ENCODE measurements at regions not wholly inside any gene's neighbourhood (a gene's known extent, or its start where the extent isn't known, plus 50 kb on each side); places are given as distances from the start of the nearest gene placed in this dataset.

GRCh38 chr2:167508709-167509108, 620.4 kb downstream of the XIRP2 start:
- no peaks in the 10 kb centered on the region for H3K36me3 ChIP-seq (ENCODE audit: insufficient read depth, low read length)
- CTCF ChIA-PET (ENCODE audit: unreplicated experiment): no interaction called here
- no peak overlapping the region for H3K4me2 ChIP-seq (ENCODE audit: low read length)
- H3K9me3 ChIP-seq (ENCODE audit: low read length): no peaks in the 10 kb centered on the region
- DNase-seq (ENCODE audit: low spot score): no peak
- intact Hi-C loops (cut with micrococcal nuclease; ENCODE audit: unreplicated experiment): no loop called here
- no TSS peak for BruUV-seq (replicated peaks)
- no peak overlapping the region for H2AFZ ChIP-seq (ENCODE audit: low read length)
- H4K20me1 ChIP-seq (ENCODE audit: insufficient read depth, low read length): no peaks in the 10 kb centered on the region
- no peak overlapping the region for H3K4me3 ChIP-seq (ENCODE audit: low read depth, low read length, poor library complexity, severe bottlenecking)
- POLR2A ChIA-PET: no interaction called here
- H3K4me1 ChIP-seq (ENCODE audit: insufficient read depth, low read length, poor library complexity, severe bottlenecking): no peaks in the 10 kb centered on the region
- TF ChIP-seq, protein P1, sequence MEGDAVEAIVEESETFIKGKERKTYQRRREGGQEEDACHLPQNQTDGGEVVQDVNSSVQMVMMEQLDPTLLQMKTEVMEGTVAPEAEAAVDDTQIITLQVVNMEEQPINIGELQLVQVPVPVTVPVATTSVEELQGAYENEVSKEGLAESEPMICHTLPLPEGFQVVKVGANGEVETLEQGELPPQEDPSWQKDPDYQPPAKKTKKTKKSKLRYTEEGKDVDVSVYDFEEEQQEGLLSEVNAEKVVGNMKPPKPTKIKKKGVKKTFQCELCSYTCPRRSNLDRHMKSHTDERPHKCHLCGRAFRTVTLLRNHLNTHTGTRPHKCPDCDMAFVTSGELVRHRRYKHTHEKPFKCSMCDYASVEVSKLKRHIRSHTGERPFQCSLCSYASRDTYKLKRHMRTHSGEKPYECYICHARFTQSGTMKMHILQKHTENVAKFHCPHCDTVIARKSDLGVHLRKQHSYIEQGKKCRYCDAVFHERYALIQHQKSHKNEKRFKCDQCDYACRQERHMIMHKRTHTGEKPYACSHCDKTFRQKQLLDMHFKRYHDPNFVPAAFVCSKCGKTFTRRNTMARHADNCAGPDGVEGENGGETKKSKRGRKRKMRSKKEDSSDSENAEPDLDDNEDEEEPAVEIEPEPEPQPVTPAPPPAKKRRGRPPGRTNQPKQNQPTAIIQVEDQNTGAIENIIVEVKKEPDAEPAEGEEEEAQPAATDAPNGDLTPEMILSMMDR (conservative IDR thresholded peaks at IDR 0.05; ENCODE audit: low read length): no peak
- no peak for TF ChIP-seq EZH2phosphoT487 (IDR thresholded peaks at IDR 0.05; ENCODE audit: borderline replicate concordance, low read depth, low read length)
- H3K9me2 ChIP-seq (ENCODE audit: insufficient read depth, low read length): no peaks in the 10 kb centered on the region
- H3K27ac ChIP-seq (ENCODE audit: low read depth, low read length, poor library complexity, severe bottlenecking): no peak overlapping the region
- no peaks in the 10 kb centered on the region for H3K79me2 ChIP-seq (ENCODE audit: insufficient read depth, low read depth, low read length)

DNA sequence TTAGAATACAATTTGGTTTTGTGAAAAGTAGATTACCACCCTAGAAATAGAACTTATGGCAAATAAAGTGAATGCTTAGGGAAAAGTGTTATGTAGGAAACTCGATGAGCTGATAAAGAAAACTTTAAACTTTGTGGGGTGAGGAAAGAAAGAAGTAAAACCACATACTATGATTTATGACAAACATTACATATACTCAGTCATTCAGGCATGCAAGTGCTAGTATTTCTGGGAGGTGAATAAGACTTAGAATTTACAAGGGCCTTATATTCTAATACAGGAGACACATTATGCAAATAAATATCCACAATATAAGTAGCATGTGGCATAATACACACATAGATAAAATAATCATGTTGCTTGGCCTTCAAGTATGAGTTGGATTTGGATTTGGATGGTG, 618.1 kb downstream of the XIRP2 start:
- intact Hi-C loops (cut with micrococcal nuclease; ENCODE audit: unreplicated experiment): no loop called here
- no peak overlapping the region for H3K27ac ChIP-seq (ENCODE audit: low read depth, low read length, poor library complexity, severe bottlenecking)
- POLR2A ChIA-PET: no interaction called here

GRCh38 chr2:167504695-167505094, 616.4 kb downstream of the XIRP2 start:
- intact Hi-C loops (cut with micrococcal nuclease; ENCODE audit: unreplicated experiment): no loop called here
- no TSS peak for BruUV-seq (replicated peaks)
- POLR2A ChIA-PET: interaction anchor here (1.0 kb wide), 1 partner anchor 24 kb away, joined by 3 read pairs; no protein-coding TSS in a partner anchor
- no peaks in the 10 kb centered on the region; the same call in 1 of the 2 replicates for H3K9me2 ChIP-seq (ENCODE audit: insufficient read depth, low read length)
- CTCF ChIA-PET (ENCODE audit: unreplicated experiment): no interaction called here
- no peaks in the 10 kb centered on the region for H3K9me3 ChIP-seq (ENCODE audit: low read length)
- no peak overlapping the region for H3K4me3 ChIP-seq (ENCODE audit: low read depth, low read length, poor library complexity, severe bottlenecking)
- H4K20me1 ChIP-seq (ENCODE audit: insufficient read depth, low read length): no peaks in the 10 kb centered on the region
- no peak overlapping the region for H3K27ac ChIP-seq (ENCODE audit: low read depth, low read length, poor library complexity, severe bottlenecking)
- TF ChIP-seq EZH2phosphoT487 (IDR thresholded peaks at IDR 0.05; ENCODE audit: borderline replicate concordance, low read depth, low read length): no peak
- TF ChIP-seq, protein P1 (conservative IDR thresholded peaks at IDR 0.05; ENCODE audit: low read length): no peak
- DNase-seq (ENCODE audit: low spot score): no peak
- no peak overlapping the region for H3K4me2 ChIP-seq (ENCODE audit: low read length)
- H3K4me1 ChIP-seq (ENCODE audit: insufficient read depth, low read length, poor library complexity, severe bottlenecking): no peaks in the 10 kb centered on the region
- H3K36me3 ChIP-seq (ENCODE audit: insufficient read depth, low read length): no peaks in the 10 kb centered on the region
- no peaks in the 10 kb centered on the region for H3K79me2 ChIP-seq (ENCODE audit: insufficient read depth, low read depth, low read length)
- no peak overlapping the region for H2AFZ ChIP-seq (ENCODE audit: low read length)

More for the DNA sequence above, 618.1 kb downstream of the XIRP2 start:
- Histone ChIP-seq H3K9me2 (ENCODE audit: insufficient read depth, low read length) (no peaks in the 10 kb centered on the region; the same call in 1 of the 2 replicates), H2AFZ (ENCODE audit: low read length) (no peak overlapping the region), H3K79me2 (ENCODE audit: insufficient read depth, low read depth, low read length) (no peaks in the 10 kb centered on the region), H3K4me2 (ENCODE audit: low read length) (no peak overlapping the region), H3K36me3 (ENCODE audit: insufficient read depth, low read length) (no peaks in the 10 kb centered on the region), H3K4me1 (ENCODE audit: insufficient read depth, low read length, poor library complexity, severe bottlenecking) (no peaks in the 10 kb centered on the region), H3K4me3 (ENCODE audit: low read depth, low read length, poor library complexity, severe bottlenecking) (no peak overlapping the region), H3K9me3 (ENCODE audit: low read length) (no peaks in the 10 kb centered on the region), H4K20me1 (ENCODE audit: insufficient read depth, low read length) (no peaks in the 10 kb centered on the region)
- TF ChIP-seq, protein P1 (conservative IDR thresholded peaks at IDR 0.05; ENCODE audit: low read length): no peak
- TF ChIP-seq EZH2phosphoT487 (IDR thresholded peaks at IDR 0.05; ENCODE audit: borderline replicate concordance, low read depth, low read length): no peak
- CTCF ChIA-PET (ENCODE audit: unreplicated experiment): no interaction called here
- no TSS peak for BruUV-seq (replicated peaks)
- DNase-seq (ENCODE audit: low spot score): no peak
